Chondrocyte (in vitro differentiated cells): ENCODE measurements at regions not wholly inside any gene's neighbourhood (a gene's known extent, or its start where the extent isn't known, plus 50 kb on each side); places are given as distances from the start of the nearest gene placed in this dataset.

Experiments used
- DNase-seq: peaks from one replicate; pipeline ENCODE4 v3.0.0; 2021; ENCODE audit warnings: mixed read lengths, low spot score
- H3K27ac Mint-ChIP-seq: one replicate; pipeline ENCODE4 v1.8.0; 2021; ENCODE audit warnings: mild to moderate bottlenecking, moderate library complexity, mixed read lengths; ENCODE audit not compliant: unreplicated experiment
- H3K27me3 Mint-ChIP-seq: 2 replicates; pipeline ENCODE4 v1.8.0; 2021; ENCODE audit warnings: low read depth, mixed read lengths
- H3K36me3 Mint-ChIP-seq: 2 replicates; pipeline ENCODE4 v1.8.0; 2021; ENCODE audit warnings: low read depth, mixed read lengths
- H3K4me1 Mint-ChIP-seq: 2 replicates; pipeline ENCODE4 v1.8.0; 2021; ENCODE audit warnings: low read depth, mild to moderate bottlenecking, mixed read lengths
- H3K4me3 Mint-ChIP-seq: one replicate; pipeline ENCODE4 v1.8.0; 2021; ENCODE audit warnings: mild to moderate bottlenecking, moderate library complexity, mixed read lengths; ENCODE audit not compliant: unreplicated experiment
- H3K9me3 Mint-ChIP-seq: 2 replicates; pipeline ENCODE4 v1.8.0; 2021; ENCODE audit warnings: low read depth, mixed read lengths
- CTCF ChIP-seq: fragments of 200-600 bp; sonication (generic); IDR thresholded peaks from 2 replicates; pipeline ENCODE4 v1.5.0; 2021; ENCODE audit warnings: antibody characterized with exemption, mild to moderate bottlenecking, moderate library complexity

- Mint-ChIP-seq H3K27me3 (peaks cover 6% of the 10 kb centered on the region), H3K36me3 (peaks cover 3% of the 10 kb centered on the region), H3K4me1 (peaks cover 3% of the 10 kb centered on the region), H3K27ac (no peak overlapping the region), H3K9me3 (peaks cover 16% of the 10 kb centered on the region), H3K4me3 (no peak overlapping the region)
- no peak for TF ChIP-seq CTCF
- no peak for DNase-seq
Measured at GRCh38 chr5:110894805-110895204, 156.0 kb downstream of the SLC25A46 start.

- Mint-ChIP-seq H3K4me1 (peaks cover 15% of the 10 kb centered on the region), H3K27ac (no peak overlapping the region)
- DNase-seq, result no peak
Measured at GRCh38 chr5:110896901-110897300, 158.1 kb downstream of the SLC25A46 start.

GRCh38 chr5:110899566-110900412, 161.0 kb downstream of the SLC25A46 start:
- Mint-ChIP-seq H3K4me3 (no peak overlapping the region), H3K9me3 (no peaks in the 10 kb centered on the region), H3K36me3 (no peaks in the 10 kb centered on the region), H3K27ac (no peak overlapping the region), H3K4me1 (peaks cover 15% of the 10 kb centered on the region), H3K27me3 (peaks cover 4% of the 10 kb centered on the region)
- DNase-seq, result no peak
- TF ChIP-seq CTCF, result no peak

More at GRCh38 chr5:110896901-110897300, 158.1 kb downstream of the SLC25A46 start:
- Mint-ChIP-seq H3K9me3 (no peaks in the 10 kb centered on the region), H3K27me3 (peaks cover 4% of the 10 kb centered on the region), H3K36me3 (no peaks in the 10 kb centered on the region), H3K4me3 (no peak overlapping the region)
- TF ChIP-seq CTCF, result no peak

GRCh38 chr5:110900829-110901228, 162.0 kb downstream of the SLC25A46 start:
- H3K27ac Mint-ChIP-seq, result no peak overlapping the region
- TF ChIP-seq CTCF, result no peak
- H3K27me3 Mint-ChIP-seq, result peaks cover 10% of the 10 kb centered on the region
- no peaks in the 10 kb centered on the region for H3K36me3 Mint-ChIP-seq
- no peak overlapping the region for H3K4me3 Mint-ChIP-seq
- H3K4me1 Mint-ChIP-seq, result peaks cover 15% of the 10 kb centered on the region
- no peaks in the 10 kb centered on the region for H3K9me3 Mint-ChIP-seq
- DNase-seq, result no peak

GRCh38 chr5:110903966-110904365, 165.2 kb downstream of the SLC25A46 start:
- Mint-ChIP-seq H3K4me1 (peaks cover 18% of the 10 kb centered on the region), H3K36me3 (no peaks in the 10 kb centered on the region), H3K27me3 (peaks cover 6% of the 10 kb centered on the region), H3K4me3 (no peak overlapping the region), H3K27ac (no peak overlapping the region), H3K9me3 (peaks cover 6% of the 10 kb centered on the region)
- no peak for DNase-seq
- no peak for TF ChIP-seq CTCF
